ENCODE measurements at regions not wholly inside any gene's neighbourhood (a gene's known extent, or its start where the extent isn't known, plus 50 kb on each side); places are given as distances from the start of the nearest gene placed in this dataset.

DNA sequence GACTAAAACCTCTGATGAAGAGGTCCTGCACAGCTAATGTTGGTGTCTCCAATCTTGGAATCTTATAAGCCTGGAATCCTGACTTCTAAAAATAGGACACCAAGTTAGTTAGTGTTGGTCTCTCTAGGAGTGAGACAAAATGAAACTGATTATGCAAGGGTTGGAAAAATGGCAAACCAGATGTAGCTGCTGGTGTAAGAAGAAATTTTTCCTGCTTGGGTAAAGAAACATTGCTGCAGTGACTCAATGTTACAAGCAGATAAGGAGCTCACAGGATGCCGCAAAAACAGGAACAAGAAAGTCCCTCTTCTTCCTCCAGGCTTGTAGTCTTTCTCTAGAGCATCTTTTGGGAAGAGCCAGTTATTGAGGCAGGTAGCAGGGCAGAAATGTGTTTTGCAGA is 449.0 kb downstream of the ETV1 start:
- H3K4me1 ChIP-seq (ENCODE audit: control insufficient read depth in 2 of 2, insufficient read depth in 2 of 2, low read length in 2 of 2) = no peaks in the 10 kb centered on the region
- Mint-ChIP-seq H3K9me3 (ENCODE audit: insufficient read depth) (no peaks in the 10 kb centered on the region), H3K4me1 (no peaks in the 10 kb centered on the region), H3K27ac (no peak overlapping the region), H3K4me3 (no peak overlapping the region), H3K27me3 (no peaks in the 10 kb centered on the region)
- CTCF ChIA-PET = interaction anchor here (0.5 kb wide), 1 partner anchor 15 kb away, joined by 5 read pairs; no protein-coding TSS in a partner anchor
- H3K27me3 ChIP-seq (replicated peaks in 1 of 4; ENCODE audit: control extremely low read depth in 1 of 4, control insufficient read depth in 3 of 4, insufficient read depth in 4 of 4, low read length in 3 of 4) = no peaks in the 10 kb centered on the region
- intact Hi-C loops (cut with micrococcal nuclease) = no loop called here
- no peak overlapping the region for H3K27ac ChIP-seq (ENCODE audit: low read length in 2 of 2)
- H3K9ac ChIP-seq (ENCODE audit: low read length) = no peak overlapping the region
- H3K4me3 ChIP-seq (ENCODE audit: control extremely low read depth in 1 of 5, extremely low read depth in 1 of 5, insufficient read depth in 1 of 5, low read depth in 2 of 5, low read length in 4 of 5) = no peak overlapping the region
- no peaks in the 10 kb centered on the region for H3K79me2 ChIP-seq (ENCODE audit: control insufficient read depth, insufficient read depth, low read length)
- no peaks in the 10 kb centered on the region for H3K9me3 ChIP-seq (ENCODE audit: control extremely low read depth in 1 of 3, control insufficient read depth in 2 of 3, insufficient read depth in 1 of 3, low read length in 2 of 3)
- H2AFZ ChIP-seq (ENCODE audit: insufficient read depth, low read depth, low read length, poor library complexity, severe bottlenecking) = no peak overlapping the region
- H3K36me3 ChIP-seq (replicated peaks in 1 of 2; ENCODE audit: control extremely low read depth in 1 of 2, control insufficient read depth in 1 of 2, extremely low read depth in 1 of 2, insufficient read depth in 2 of 2, low read length in 1 of 2) = no peaks in the 10 kb centered on the region
- WGBS (ENCODE audit: insufficient coverage) = 86% methylated on average over 1 of the region's 1 CpG
- DNase-seq = no peak
- ATAC-seq (ENCODE audit: low read depth) = no peak
- TF ChIP-seq, protein P1, sequence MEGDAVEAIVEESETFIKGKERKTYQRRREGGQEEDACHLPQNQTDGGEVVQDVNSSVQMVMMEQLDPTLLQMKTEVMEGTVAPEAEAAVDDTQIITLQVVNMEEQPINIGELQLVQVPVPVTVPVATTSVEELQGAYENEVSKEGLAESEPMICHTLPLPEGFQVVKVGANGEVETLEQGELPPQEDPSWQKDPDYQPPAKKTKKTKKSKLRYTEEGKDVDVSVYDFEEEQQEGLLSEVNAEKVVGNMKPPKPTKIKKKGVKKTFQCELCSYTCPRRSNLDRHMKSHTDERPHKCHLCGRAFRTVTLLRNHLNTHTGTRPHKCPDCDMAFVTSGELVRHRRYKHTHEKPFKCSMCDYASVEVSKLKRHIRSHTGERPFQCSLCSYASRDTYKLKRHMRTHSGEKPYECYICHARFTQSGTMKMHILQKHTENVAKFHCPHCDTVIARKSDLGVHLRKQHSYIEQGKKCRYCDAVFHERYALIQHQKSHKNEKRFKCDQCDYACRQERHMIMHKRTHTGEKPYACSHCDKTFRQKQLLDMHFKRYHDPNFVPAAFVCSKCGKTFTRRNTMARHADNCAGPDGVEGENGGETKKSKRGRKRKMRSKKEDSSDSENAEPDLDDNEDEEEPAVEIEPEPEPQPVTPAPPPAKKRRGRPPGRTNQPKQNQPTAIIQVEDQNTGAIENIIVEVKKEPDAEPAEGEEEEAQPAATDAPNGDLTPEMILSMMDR (IDR thresholded peaks at IDR 0.05) = no peak
- TF ChIP-seq EZH2 (IDR thresholded peaks at IDR 0.05; ENCODE audit: borderline replicate concordance, insufficient read depth, low read depth, low read length, poor library complexity, severe bottlenecking) = no peak
- POLR2A ChIA-PET = no interaction called here
- H3K4me2 ChIP-seq (replicated peaks; ENCODE audit: low read depth, low read length, poor library complexity, severe bottlenecking) = no peak overlapping the region
- no peaks in the 10 kb centered on the region for H4K20me1 ChIP-seq (ENCODE audit: control insufficient read depth, insufficient read depth, low read length, poor library complexity, severe bottlenecking)

DNA sequence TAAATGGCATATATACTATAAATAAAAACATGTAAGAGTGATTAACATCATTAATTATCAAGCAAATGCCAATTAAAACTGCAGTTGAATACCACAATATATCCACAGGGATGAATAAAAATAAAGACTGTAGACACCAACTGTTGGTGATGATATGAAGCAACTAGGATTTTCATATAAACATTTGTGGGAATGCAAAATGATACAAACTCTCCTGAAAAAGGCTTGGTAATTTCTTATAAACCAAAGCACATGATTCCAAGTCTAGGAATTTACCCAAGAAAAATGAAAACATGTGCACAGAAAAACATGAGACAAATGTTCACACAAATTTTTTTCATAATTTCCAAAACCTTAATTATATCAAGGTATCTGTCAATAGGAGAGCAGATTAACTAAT is 448.1 kb downstream of the ETV1 start:
- no peaks in the 10 kb centered on the region for H4K20me1 ChIP-seq (ENCODE audit: control insufficient read depth, insufficient read depth, low read length, poor library complexity, severe bottlenecking)
- ChIA-PET CTCF (no interaction called here), POLR2A (no interaction called here)
- no peaks in the 10 kb centered on the region for H3K79me2 ChIP-seq (ENCODE audit: control insufficient read depth, insufficient read depth, low read length)
- no peaks in the 10 kb centered on the region for H3K36me3 ChIP-seq (replicated peaks in 1 of 2; ENCODE audit: control extremely low read depth in 1 of 2, control insufficient read depth in 1 of 2, extremely low read depth in 1 of 2, insufficient read depth in 2 of 2, low read length in 1 of 2)
- H3K4me3 Mint-ChIP-seq = no peak overlapping the region
- no peaks in the 10 kb centered on the region for H3K27me3 Mint-ChIP-seq
- no peak overlapping the region for H3K27ac ChIP-seq (ENCODE audit: low read length in 2 of 2)
- no peak overlapping the region for H3K4me3 ChIP-seq (ENCODE audit: control extremely low read depth in 1 of 5, extremely low read depth in 1 of 5, insufficient read depth in 1 of 5, low read depth in 2 of 5, low read length in 4 of 5)
- no peak for ATAC-seq (ENCODE audit: low read depth)
- H3K9me3 ChIP-seq (ENCODE audit: control extremely low read depth in 1 of 3, control insufficient read depth in 2 of 3, insufficient read depth in 1 of 3, low read length in 2 of 3) = no peaks in the 10 kb centered on the region
- no peaks in the 10 kb centered on the region for H3K9me3 Mint-ChIP-seq (ENCODE audit: insufficient read depth)
- no peaks in the 10 kb centered on the region for H3K27me3 ChIP-seq (replicated peaks in 1 of 4; ENCODE audit: control extremely low read depth in 1 of 4, control insufficient read depth in 3 of 4, insufficient read depth in 4 of 4, low read length in 3 of 4)
- no peaks in the 10 kb centered on the region for H3K4me1 Mint-ChIP-seq
- DNase-seq = no peak
- intact Hi-C loops (cut with micrococcal nuclease) = no loop called here
- no peak overlapping the region for H3K9ac ChIP-seq (ENCODE audit: low read length)
- H3K4me1 ChIP-seq (ENCODE audit: control insufficient read depth in 2 of 2, insufficient read depth in 2 of 2, low read length in 2 of 2) = no peaks in the 10 kb centered on the region
- H3K4me2 ChIP-seq (replicated peaks; ENCODE audit: low read depth, low read length, poor library complexity, severe bottlenecking) = no peak overlapping the region
- no peak overlapping the region for H2AFZ ChIP-seq (ENCODE audit: insufficient read depth, low read depth, low read length, poor library complexity, severe bottlenecking)
- H3K27ac Mint-ChIP-seq = no peak overlapping the region
- TF ChIP-seq, protein P1 (IDR thresholded peaks at IDR 0.05) = no peak
- TF ChIP-seq EZH2 (IDR thresholded peaks at IDR 0.05; ENCODE audit: borderline replicate concordance, insufficient read depth, low read depth, low read length, poor library complexity, severe bottlenecking) = no peak
